A549 (cell line): ENCODE measurements at regions not wholly inside any gene's neighbourhood (a gene's known extent, or its start where the extent isn't known, plus 50 kb on each side); places are given as distances from the start of the nearest gene placed in this dataset.

Experiments used
- ZNF302 ChIP-seq: fragments of 250-450 bp; sonication (Bioruptor Pico); IDR thresholded peaks from 2 replicates; pipeline ENCODE4 v1.9.0; 2021; ENCODE audit warnings: inconsistent platforms, mild to moderate bottlenecking, moderate library complexity
- TF ChIP-seq, protein P1 (sequence below): fragments of >200 bp; sonication (Bioruptor Twin); formaldehyde crosslinking; IDR thresholded peaks from 3 replicates; pipeline ENCODE4 v1.6.1; 2016

DNA sequence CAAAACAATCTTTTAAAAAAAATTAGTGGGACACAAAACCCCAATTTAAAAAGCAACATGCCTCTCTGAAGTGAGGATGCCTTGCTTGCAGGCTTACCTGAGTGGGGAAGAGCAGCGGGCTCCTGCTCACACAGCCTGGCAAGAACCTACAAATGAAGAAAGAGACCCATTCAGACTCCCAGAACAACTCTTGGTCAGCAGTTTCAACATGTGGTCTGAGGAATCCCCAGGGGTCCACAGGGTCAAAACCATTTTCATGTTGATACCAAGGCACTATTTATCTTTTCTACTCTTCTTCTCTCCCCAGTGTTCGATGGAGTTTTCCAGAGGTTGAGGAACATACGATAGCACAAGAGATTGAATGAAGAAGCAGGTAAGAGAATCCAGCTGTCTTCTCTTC, 55.9 kb downstream of the SIPA1L2 start:
- TF ChIP-seq ZNF302 (CRISPR knock-in tag) = no peak
- TF ChIP-seq, protein P1, sequence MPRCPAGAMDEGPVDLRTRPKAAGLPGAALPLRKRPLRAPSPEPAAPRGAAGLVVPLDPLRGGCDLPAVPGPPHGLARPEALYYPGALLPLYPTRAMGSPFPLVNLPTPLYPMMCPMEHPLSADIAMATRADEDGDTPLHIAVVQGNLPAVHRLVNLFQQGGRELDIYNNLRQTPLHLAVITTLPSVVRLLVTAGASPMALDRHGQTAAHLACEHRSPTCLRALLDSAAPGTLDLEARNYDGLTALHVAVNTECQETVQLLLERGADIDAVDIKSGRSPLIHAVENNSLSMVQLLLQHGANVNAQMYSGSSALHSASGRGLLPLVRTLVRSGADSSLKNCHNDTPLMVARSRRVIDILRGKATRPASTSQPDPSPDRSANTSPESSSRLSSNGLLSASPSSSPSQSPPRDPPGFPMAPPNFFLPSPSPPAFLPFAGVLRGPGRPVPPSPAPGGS = no peak
